GM04503 (cell line): ENCODE measurements at regions not wholly inside any gene's neighbourhood (a gene's known extent, or its start where the extent isn't known, plus 50 kb on each side); places are given as distances from the start of the nearest gene placed in this dataset.

Source experiments
- DNase-seq: peaks from one replicate; pipeline ENCODE4 v3.0.0-alpha.2; 2012; ENCODE audit warnings: low read depth

GRCh38 chr15:31887246-31887645 is 143.1 kb upstream of the CHRNA7 start:
- no peak for DNase-seq

DNA sequence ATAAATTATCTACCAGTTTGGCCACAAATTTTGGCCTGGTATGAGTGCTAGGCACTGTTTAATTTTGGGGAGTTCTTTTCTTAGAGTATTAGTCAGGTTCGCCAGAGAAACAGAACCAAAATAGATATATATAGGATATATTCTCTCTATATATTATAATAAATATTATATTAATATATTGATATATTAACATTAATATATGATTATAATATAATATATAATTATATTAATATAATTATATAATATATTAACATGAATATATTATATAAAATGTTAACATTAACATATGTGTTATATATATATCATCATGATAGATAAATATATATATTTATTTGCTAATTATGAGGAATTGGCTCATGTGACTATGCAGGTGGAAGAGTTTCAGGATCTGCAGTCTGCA is 137.8 kb upstream of the CHRNA7 start:
- DNase-seq = no peak

DNA sequence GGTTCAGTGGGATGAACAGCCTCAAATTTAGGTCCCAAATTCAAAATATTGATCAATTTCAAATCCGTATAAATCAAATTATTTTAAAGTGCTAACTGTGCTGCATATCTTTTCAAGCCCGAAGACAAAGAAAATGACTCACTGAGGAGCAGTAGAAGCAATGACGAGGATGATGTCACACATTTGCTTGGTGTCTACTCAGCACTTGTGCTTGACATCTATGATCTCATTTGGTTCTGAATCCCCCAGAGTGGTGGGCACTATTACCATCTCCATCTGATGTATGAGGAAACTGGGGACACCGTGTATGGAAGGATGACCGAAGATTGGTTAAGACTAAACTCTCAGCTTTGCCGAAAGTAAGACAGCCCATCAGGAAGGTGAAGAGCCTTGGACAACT is 136.5 kb upstream of the CHRNA7 start:
- no peak for DNase-seq

DNA sequence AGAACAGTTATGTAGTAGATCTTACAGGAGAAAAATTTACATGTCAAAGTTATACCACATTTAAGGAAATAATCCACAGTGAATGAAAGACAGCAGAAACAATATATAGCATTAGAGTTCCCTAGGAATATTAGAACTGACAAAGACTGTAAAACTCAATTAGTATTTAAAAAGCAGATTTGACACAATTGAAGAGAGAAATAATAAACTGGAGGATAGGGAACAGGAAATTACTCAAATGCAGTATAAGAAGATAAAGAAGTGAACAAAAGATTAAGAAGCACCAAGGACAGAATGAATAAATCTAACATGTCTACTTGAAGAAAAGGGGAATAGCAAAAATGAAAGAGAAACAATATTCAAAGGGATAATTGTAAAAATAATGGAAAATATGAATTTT is 132.6 kb upstream of the CHRNA7 start:
- DNase-seq = no peak

DNA sequence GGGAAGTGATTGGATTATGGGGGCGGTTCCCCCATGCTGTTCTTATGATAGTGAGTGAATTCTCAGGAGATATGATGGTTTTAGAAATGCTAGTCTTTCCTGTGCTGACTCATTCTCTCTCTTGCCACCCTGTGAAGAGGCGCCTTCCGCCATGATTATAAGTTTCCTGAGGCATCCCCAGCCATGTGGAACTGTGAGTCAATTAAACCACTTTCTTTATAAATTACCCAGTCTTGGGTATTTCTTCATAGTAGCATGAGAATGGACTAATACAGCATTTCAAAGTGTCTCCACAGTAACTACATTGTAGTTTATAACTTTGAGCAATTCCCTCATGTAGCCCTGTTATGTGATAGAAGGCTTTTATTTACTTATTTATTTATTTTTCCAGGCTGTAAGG is 128.8 kb upstream of the CHRNA7 start:
- no peak for DNase-seq

- DNase-seq = no peak
Observed at GRCh38 chr15:31905054-31905453, 125.3 kb upstream of the CHRNA7 start.

GRCh38 chr15:31925541-31925940 is 104.8 kb upstream of the CHRNA7 start:
- DNase-seq = no peak

- no peak for DNase-seq
Observed at GRCh38 chr15:31930967-31931366, 99.3 kb upstream of the CHRNA7 start.

GRCh38 chr15:31932576-31932975 is 97.7 kb upstream of the CHRNA7 start:
- no peak for DNase-seq

GRCh38 chr15:31934821-31935220 is 95.5 kb upstream of the CHRNA7 start:
- no peak for DNase-seq

DNA sequence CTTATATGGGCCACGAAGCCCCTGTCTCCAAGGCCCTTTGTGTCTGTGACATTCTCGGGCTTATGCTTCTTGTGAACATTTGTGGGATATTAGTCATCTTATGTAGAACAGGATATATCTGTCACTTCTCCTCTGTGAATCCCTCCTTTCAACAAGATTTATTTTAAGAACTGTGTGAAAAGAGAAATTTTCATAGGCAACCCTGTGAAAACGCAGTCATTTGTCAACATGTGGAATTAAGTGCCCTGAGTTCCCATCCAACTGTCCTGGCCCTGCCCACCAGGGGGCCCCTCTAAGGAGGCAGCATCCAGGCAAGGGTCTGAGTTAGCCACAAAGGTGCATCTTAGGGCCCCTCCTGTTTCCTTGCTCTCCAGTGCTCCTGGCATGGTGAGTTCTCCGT is 76.8 kb upstream of the CHRNA7 start:
- no peak for DNase-seq

DNA sequence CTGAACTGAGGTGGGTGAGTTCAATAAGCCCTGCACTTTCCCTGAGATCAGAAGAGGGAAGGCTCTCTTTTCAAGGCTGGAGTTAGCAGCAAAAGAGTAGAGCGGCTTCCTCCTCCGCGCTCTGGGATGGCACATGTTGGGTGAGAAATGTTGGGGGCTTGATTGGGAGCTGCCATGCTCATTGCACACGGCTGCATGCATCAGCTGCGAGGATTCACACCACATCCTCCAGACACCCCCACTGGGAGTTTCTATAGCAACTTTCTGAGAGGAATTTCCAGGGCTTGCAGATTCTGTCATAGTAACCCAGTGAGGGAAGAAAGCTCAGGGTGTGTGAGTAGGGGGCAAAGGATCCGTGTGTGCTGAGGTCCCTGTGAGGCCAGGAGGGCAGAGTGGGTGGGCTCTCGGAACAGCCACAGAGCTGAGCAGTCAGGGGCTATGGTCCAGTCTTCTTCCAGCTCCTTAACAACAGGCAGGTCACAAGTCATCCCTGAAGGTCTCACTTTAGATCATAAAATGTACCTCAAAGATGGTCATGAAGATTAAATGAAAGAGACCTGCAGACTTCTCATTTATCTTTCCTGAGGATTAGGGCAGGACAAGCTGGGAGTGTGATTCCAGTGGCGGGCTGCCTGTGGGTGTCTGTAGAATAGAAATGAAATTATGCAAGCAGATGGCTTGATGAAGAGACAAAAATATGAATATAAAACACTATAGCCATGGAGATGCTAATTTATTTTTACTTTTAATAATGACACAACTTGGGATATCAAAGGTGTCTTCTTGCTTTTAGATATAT is 75.7 kb upstream of the CHRNA7 start:
- no peak for DNase-seq

GRCh38 chr15:31955734-31956133 is 74.6 kb upstream of the CHRNA7 start:
- no peak for DNase-seq

GRCh38 chr15:31957581-31957980 is 72.7 kb upstream of the CHRNA7 start:
- no peak for DNase-seq

- DNase-seq = no peak
Observed at GRCh38 chr15:31964586-31965307, 65.6 kb upstream of the CHRNA7 start.

DNA sequence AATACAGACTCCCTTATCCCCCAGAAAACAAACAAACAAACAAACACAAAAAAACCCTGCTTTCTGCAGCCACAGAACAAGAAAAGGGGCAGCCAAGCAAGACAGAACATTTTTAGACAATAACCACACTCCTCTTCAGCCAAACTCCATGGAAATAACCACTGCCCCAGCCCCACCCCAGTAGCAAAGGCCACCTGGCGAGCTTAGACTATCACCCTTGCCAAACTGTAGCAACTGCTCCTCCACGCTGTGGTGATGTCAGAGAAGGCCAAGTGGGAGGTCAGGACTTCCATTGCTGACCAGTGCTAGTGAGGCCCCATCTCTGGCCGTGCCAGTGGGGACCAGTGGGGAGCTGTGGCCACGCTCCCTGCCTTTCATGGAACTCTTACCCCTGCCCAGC is 60.3 kb upstream of the CHRNA7 start:
- no peak for DNase-seq

GRCh38 chr15:31973197-31973596 is 57.1 kb upstream of the CHRNA7 start:
- no peak for DNase-seq

- no peak for DNase-seq
Observed at GRCh38 chr15:31974154-31974794, 56.0 kb upstream of the CHRNA7 start.

DNA sequence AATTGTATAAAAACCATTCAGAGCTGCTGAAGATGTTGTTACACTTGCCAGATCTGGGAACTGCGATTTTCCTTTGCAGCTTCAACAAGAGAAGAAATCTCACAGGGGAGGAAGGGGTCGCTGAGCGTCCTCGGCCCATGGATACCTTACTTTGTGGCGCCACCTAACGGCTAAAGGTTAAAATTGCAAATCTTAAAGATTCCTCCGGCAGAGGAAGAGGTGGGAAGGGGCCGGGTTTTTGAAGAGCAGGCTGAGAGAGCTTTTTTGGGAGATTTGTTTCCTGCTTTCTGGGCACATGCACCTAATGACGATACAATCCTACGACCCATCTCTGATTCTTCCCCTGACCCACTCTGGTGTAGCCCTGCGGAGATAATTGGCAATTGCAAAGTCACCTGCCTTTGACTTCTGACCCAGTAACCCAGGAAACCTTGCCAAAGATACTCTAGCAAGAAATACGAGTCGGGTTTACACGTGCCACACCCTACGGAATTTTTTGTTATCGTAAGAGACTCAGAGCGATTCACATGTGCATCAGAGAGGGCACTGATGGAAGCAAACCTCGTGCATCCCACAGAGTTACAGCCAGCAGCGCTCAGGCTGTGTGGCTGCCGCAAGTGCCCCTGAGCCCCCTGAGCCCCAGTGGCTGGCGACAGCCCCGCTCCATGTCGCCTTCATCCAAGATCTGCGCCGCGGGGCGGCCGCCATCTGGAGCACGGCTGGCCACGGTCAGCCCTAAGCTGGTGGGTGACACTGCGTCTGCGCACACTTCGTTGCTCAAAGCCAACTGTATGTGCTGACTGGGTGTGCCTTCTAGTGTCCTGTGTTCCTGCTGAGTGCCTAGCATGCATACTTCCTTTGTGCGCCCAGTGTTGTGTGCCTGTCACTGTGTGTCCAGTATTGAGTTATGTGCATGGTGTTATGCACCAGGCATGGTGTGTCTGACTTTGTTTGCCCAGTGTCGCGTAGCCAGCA is 55.2 kb upstream of the CHRNA7 start:
- DNase-seq = no peak

DNA sequence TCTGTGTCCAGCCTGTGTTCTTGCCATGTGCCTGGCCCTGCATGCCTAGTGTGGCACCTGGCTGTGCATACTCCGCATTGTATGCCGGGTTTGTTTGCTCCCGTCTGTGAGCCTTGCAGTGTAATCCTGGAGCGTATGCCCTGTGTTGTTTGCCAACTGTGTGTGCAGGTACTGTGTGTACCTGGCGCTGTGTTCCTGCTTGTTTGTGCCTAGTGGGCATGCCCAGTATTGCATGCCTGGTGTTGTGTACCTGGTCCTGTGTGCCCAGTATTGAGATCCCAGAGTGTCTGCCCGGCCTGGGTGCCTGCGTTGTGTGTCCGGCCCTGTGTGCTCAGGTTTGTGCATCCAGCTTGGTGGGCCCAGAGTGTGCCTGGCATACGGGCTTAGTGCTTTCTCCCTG is 54.5 kb upstream of the CHRNA7 start:
- DNase-seq = no peak

DNA sequence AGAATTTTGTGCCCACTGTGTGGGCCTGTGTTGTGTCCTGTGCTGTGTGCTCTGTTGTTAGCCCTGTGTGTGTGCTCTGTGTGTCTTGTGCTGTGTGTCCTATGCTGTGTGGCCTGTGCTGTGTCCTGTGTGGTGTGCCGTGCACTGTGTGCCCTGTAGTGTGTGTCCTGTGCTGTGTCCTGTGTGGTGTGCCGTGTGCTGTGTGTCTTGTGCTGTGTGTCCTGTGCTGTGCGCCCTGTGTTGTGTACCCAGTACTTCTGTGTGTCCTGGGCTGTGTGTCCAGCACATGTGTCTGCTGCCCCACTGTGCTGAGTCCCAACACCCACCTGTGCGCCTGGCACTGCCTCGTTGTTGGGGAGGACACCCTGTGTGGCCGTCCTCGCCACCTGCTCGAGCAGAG is 53.2 kb upstream of the CHRNA7 start:
- DNase-seq = no peak
